ENCODE measurements at regions not wholly inside any gene's neighbourhood (a gene's known extent, or its start where the extent isn't known, plus 50 kb on each side); places are given as distances from the start of the nearest gene placed in this dataset.
A peak's percentile ranks its signal among the peaks of the same experiment; 100 is the strongest.

GRCh38 chr10:44326474-44327030, 58.3 kb downstream of the CXCL12 start:
- DNase-seq (ENCODE audit: low read depth in 4 of 4, low spot score in 3 of 4) = no peak

DNA sequence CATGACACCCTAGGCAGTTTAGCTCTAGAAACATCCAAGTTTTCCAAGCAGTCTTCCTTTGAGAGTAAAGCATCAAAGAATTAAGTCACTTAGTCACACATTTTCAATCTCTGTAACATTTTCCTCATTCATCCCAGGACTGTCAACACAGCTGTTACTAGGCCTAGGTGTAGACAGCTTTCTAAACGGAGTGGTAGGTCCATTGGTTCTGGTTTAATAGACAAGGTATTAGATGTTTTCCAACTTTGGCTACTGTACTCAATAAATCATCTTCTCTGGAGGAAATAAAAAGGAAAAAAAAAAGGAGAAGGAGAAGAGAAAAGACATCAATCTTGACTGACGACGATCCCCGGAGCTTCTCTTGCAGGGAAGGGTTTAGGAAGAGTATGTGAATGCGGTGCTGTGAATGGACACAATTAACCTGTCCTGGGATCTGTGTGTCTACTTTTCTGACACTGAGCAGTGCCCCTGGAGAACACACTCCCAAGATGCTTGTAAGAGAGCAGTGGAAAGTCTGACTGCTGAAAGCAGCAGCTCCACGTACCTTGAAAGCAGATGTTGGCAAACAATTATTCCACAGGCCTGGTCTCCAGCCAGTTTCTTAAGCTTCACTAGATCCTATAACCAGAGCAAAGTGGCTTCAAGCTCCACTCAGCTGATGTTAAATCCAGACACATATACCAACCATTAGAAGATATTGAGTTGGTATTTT, 59.1 kb downstream of the CXCL12 start:
- no peak for DNase-seq (ENCODE audit: low read depth in 4 of 4, low spot score in 3 of 4)

DNA sequence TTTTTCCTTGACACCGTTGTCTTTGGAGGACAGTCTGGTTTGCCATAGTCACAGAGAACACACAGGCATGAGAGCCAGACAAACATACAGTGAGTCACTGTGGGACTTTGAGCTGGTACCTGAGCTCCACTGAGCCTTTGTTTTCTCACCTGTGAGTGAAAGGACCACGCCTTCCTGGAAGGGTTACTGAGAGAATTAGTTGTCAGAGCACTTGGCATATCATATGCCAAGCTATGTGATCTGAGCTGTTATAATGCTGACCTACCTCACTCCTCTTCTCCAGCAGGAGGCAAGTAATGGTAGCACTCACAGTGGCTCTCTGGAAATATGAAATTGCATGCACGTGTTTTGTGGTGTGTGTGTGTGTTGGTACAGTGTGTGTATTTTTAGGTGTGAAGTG, 59.7 kb downstream of the CXCL12 start:
- DNase-seq (ENCODE audit: low read depth in 4 of 4, low spot score in 3 of 4) = no peak

GRCh38 chr10:44323838-44324237, 61.1 kb downstream of the CXCL12 start:
- DNase-seq (ENCODE audit: low read depth in 4 of 4, low spot score in 3 of 4) = no peak

GRCh38 chr10:44322137-44322536, 62.8 kb downstream of the CXCL12 start:
- no peak for DNase-seq (ENCODE audit: low read depth in 4 of 4, low spot score in 3 of 4)

DNA sequence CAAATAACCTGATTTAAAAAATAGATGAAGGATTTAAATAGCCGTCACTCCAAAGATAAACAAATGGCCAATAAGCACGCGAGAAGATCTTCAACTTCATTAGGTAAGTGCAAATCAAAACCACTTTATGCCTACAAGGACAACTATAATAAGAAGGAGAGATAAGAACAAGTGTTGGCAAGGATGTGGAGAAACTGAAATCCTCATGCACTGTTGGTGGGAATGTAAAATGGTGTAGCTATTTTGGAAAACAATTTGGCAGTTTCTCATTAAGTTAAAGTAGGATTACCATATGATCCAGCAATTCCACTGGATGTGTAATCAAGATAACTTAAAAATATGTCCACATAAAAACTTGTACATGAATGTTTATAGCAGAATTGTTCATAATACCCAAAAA, 64.1 kb downstream of the CXCL12 start:
- no peak for DNase-seq (ENCODE audit: low read depth in 4 of 4, low spot score in 3 of 4)

- DNase-seq (ENCODE audit: low read depth in 4 of 4, low spot score in 3 of 4) = no peak
Observed at GRCh38 chr10:44317856-44318255, 67.0 kb downstream of the CXCL12 start.

DNA sequence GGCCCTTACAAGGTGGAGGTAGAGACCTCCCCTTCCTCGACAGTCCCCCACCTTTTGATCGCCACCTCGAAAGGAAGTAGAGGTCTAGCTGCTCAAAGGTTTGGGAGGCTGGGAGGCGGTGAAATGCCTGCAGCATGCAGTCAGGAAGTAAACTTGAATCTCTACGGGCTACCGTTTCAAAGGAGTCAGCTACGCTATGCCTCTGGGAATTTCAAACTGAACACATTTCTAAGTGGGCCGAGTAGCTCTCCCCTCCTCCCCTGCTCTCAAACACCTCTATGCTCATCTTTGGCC, 68.0 kb downstream of the CXCL12 start:
- DNase-seq (ENCODE audit: low read depth in 4 of 4, low spot score in 3 of 4) = no peak

- no peak for DNase-seq (ENCODE audit: low read depth in 4 of 4, low spot score in 3 of 4)
Observed at GRCh38 chr10:44316187-44316921, 68.5 kb downstream of the CXCL12 start.

GRCh38 chr10:44314802-44315460, 70.0 kb downstream of the CXCL12 start:
- DNase-seq (ENCODE audit: low read depth in 4 of 4, low spot score in 3 of 4) = no peak

DNA sequence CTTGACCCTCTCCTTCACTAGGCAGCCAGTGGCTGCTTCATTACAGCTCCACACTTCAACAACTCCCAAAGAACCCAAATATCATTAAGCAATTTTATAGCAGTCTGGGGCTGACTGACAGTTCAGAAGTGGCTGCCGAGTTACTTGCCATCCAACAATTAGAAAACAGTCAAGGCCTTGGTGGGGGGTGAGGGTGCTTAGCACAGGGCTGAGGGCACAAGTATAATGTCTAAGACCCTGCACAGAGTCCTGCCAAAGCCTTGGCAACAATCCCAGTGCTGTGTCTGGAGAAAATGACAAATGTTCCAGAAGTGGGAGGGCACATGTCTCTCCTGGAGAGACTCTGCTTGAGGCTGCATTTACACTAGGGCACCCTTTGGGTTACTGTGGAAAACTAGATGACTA, 71.1 kb downstream of the CXCL12 start:
- DNase-seq (ENCODE audit: low read depth in 4 of 4, low spot score in 3 of 4) = no peak

- no peak for DNase-seq (ENCODE audit: low read depth in 4 of 4, low spot score in 3 of 4)
Observed at GRCh38 chr10:44312401-44312800, 72.5 kb downstream of the CXCL12 start.

DNA sequence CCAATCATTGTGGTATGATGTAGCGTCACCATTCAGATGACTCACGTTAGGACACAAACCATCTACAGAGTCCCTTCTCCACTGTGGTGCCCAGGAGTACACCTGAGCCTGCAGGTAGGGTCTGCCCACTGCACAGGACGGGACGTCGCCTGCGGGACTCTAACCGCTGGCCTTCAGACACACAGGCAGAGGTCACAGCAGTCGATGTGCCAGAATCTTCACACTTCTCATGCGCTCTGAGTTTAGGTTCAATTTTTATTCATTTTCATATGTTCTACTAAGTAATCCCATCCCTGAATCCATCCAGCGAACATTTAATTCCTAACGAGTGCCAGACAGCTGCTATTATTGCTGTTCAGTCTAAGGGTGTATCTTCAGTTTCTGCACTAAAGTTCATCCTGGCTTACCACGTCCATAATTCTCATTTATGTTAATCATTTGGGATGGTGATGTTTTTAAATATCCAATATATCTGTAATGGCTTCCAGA, 73.3 kb downstream of the CXCL12 start:
- DNase-seq (ENCODE audit: low read depth in 4 of 4, low spot score in 3 of 4) = no peak

GRCh38 chr10:44310762-44311562, 73.9 kb downstream of the CXCL12 start:
- DNase-seq (ENCODE audit: low read depth in 4 of 4, low spot score in 3 of 4) = peak; percentile 68 to 77 (median 73)

- no peak for DNase-seq (ENCODE audit: low read depth in 4 of 4, low spot score in 3 of 4)
Observed at GRCh38 chr10:44309939-44310761, 74.7 kb downstream of the CXCL12 start.

DNA sequence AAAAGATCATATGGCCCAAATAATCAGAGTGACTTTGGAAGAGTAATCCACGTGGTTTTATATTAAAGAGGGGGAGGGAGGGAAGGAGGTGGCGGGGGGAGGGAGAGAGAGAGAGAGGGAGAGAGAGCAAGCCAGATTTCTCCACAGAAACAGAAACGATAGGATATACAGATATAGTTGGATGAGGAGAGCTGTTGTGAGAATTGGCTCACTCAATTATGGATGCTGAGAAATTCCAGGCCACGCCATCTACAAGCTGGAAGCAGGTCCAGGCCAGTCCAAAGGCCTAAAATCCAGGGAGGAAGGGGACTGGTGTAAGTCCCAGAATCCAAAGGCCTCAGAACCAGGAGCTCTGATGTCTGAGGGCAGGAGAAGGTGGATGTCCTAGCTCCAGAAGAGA, 75.5 kb downstream of the CXCL12 start:
- DNase-seq (ENCODE audit: low read depth in 4 of 4, low spot score in 3 of 4) = no peak

GRCh38 chr10:44308935-44309334, 76.0 kb downstream of the CXCL12 start:
- no peak for DNase-seq (ENCODE audit: low read depth in 4 of 4, low spot score in 3 of 4)

- no peak for DNase-seq (ENCODE audit: low read depth in 4 of 4, low spot score in 3 of 4)
Observed at GRCh38 chr10:44307691-44308090, 77.2 kb downstream of the CXCL12 start.

DNA sequence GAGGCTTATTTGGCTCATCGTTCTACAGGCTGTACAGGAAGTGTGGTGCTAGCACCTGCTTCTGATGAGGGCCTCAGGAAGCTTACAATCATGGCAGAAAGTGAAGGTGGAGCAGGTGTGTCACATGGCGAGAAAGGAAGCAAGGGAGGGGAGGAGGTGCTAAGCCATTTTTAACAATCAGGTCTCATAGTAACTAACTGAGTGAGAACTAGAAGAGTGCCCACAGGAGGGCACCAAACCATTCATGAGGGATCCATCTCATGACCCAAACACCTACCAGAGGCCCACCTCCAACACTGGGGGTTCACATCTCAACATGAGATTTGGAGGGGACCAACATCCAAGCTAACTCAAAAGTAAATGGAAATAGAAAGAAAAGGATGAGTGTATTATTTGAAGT, 78.1 kb downstream of the CXCL12 start:
- DNase-seq (ENCODE audit: low read depth in 4 of 4, low spot score in 3 of 4) = no peak

- no peak for DNase-seq (ENCODE audit: low read depth in 4 of 4, low spot score in 3 of 4)
Observed at GRCh38 chr10:44306147-44306710, 78.7 kb downstream of the CXCL12 start.
